IMR-90 (cell line): ENCODE measurements at regions not wholly inside any gene's neighbourhood (a gene's known extent, or its start where the extent isn't known, plus 50 kb on each side); places are given as distances from the start of the nearest gene placed in this dataset.

Experiments
- ATAC-seq: fragments of 200-7000 bp; cut with Tn5 transposase; 2 replicates; pipeline ENCODE4 v1.9.1; 2020; ENCODE audit warnings: low read depth, mild to moderate bottlenecking, moderate library complexity
- BruUV-seq: library from RNA; stranded (reverse); fragments of 400-500 nt; replicated peaks from 2 replicates; lab custom pipeline; 2021; lab: Mats Ljungman, UMichigan
- CTCF ChIA-PET: fragments of 300-600 bp; formaldehyde crosslinking; extraction: SDS; loops from one replicate; lab custom pipeline; 2021; ENCODE audit warnings: antibody characterized with exemption; lab: Yijun Ruan, JAX
- POLR2A ChIA-PET: fragments of 300-600 bp; sonication (Branson Sonifier 250); formaldehyde crosslinking; loops from one replicate; lab custom pipeline; 2022; ENCODE audit warnings: antibody characterized with exemption; ENCODE audit not compliant: unreplicated experiment; lab: Charles Lee
- DNase-seq: peaks from one replicate; pipeline ENCODE4 v3.0.0; 2013
- H2AFZ ChIP-seq: replicated peaks from 2 replicates; pipeline ENCODE3; 2013; ENCODE audit warnings: low read length, mild to moderate bottlenecking; ENCODE audit not compliant: poor library complexity
- H2AK5ac ChIP-seq: 2 replicates; pipeline ENCODE4 v1.6.1; 2013; ENCODE audit warnings: low read depth, low read length, inconsistent platforms
- H2AK9ac ChIP-seq: replicated peaks from 2 replicates; pipeline ENCODE3; 2013; ENCODE audit warnings: mild to moderate bottlenecking, low read depth, low read length, moderate library complexity; ENCODE audit not compliant: poor library complexity
- H2BK120ac ChIP-seq: 2 replicates; pipeline ENCODE4 v1.6.1; 2013; ENCODE audit warnings: low read depth, low read length, inconsistent platforms
- H2BK15ac ChIP-seq: 3 replicates; pipeline ENCODE4 v1.6.1; 2013; ENCODE audit warnings: low read depth, low read length, inconsistent platforms
- H2BK20ac ChIP-seq: 2 replicates; pipeline ENCODE4 v1.6.1; 2013; ENCODE audit warnings: low read depth, mild to moderate bottlenecking, inconsistent platforms, low read length, moderate library complexity
- H2BK5ac ChIP-seq: 2 replicates; pipeline ENCODE4 v1.6.1; 2013; ENCODE audit warnings: mild to moderate bottlenecking, low read depth, low read length, inconsistent platforms; ENCODE audit not compliant: poor library complexity, severe bottlenecking
- H3K14ac ChIP-seq: replicated peaks from 2 replicates; pipeline ENCODE4 v1.6.1; 2013; ENCODE audit warnings: low read depth, low read length, inconsistent platforms
- H3K18ac ChIP-seq: 2 replicates; pipeline ENCODE4 v1.6.1; 2013; ENCODE audit warnings: low read depth, low read length, control low read depth
- H3K23ac ChIP-seq: 2 replicates; pipeline ENCODE4 v1.6.1; 2013; ENCODE audit warnings: low read depth, low read length, inconsistent platforms
- H3K27ac ChIP-seq: 2 replicates; pipeline ENCODE4 v1.5.1; 2013; ENCODE audit warnings: mild to moderate bottlenecking, control low read depth, low read length; ENCODE audit not compliant: insufficient read depth
- H3K27me3 ChIP-seq: 2 replicates; pipeline ENCODE4 v1.6.1; 2013; ENCODE audit warnings: low read length; ENCODE audit not compliant: control insufficient read depth, insufficient read depth
- H3K36me3 ChIP-seq: 2 replicates; pipeline ENCODE4 v1.6.1; 2013; ENCODE audit warnings: low read length, mixed read lengths; ENCODE audit not compliant: control insufficient read depth, insufficient read depth
- H3K4ac ChIP-seq: 2 replicates; pipeline ENCODE4 v1.6.1; 2013; ENCODE audit warnings: low read depth, low read length, inconsistent platforms
- H3K4me1 ChIP-seq: 2 replicates; pipeline ENCODE4 v1.6.1; 2013; ENCODE audit warnings: low read length, mixed read lengths; ENCODE audit not compliant: control insufficient read depth, insufficient read depth
- H3K4me2 ChIP-seq: 2 replicates; pipeline ENCODE4 v1.6.1; 2013; ENCODE audit warnings: low read depth, mild to moderate bottlenecking, control low read depth, low read length, moderate library complexity
- H3K4me3 ChIP-seq: 2 replicates; pipeline ENCODE4 v1.5.1; 2013; ENCODE audit warnings: low read depth, mild to moderate bottlenecking, control low read depth, low read length, moderate library complexity; ENCODE audit not compliant: insufficient read depth
- H3K56ac ChIP-seq: 2 replicates; pipeline ENCODE4 v1.6.1; 2013; ENCODE audit warnings: low read length, inconsistent platforms; ENCODE audit not compliant: insufficient read depth; ENCODE audit errors: extremely low read depth
- H3K79me1 ChIP-seq, 2 experiments: 2 replicates each; pipeline ENCODE4 v1.6.1; 2013; ENCODE audit warnings: low read length in 2 of 2, inconsistent platforms in 1 of 2, low read depth in 1 of 2
- H3K9ac ChIP-seq: 2 replicates; pipeline ENCODE4 v1.6.1; 2013; ENCODE audit warnings: low read depth, low read length, control low read depth
- H3K9me1 ChIP-seq: 2 replicates; pipeline ENCODE4 v1.6.1; 2013; ENCODE audit warnings: low read length, inconsistent platforms; ENCODE audit not compliant: insufficient read depth
- H3K9me3 ChIP-seq: 2 replicates; pipeline ENCODE4 v1.6.1; 2013; ENCODE audit warnings: low read length; ENCODE audit not compliant: control insufficient read depth, insufficient read depth
- H4K20me1 ChIP-seq: 2 replicates; pipeline ENCODE4 v1.6.1; 2013; ENCODE audit warnings: low read length, inconsistent platforms; ENCODE audit not compliant: insufficient read depth
- H4K5ac ChIP-seq: 2 replicates; pipeline ENCODE4 v1.6.1; 2013; ENCODE audit warnings: mild to moderate bottlenecking, low read depth, low read length, control low read depth
- H4K8ac ChIP-seq, 2 experiments: 2 replicates each; pipeline ENCODE4 v1.6.1; 2013; ENCODE audit warnings: low read depth in 2 of 2, low read length in 2 of 2, control low read depth in 1 of 2, inconsistent platforms in 1 of 2
- H4K91ac ChIP-seq: 2 replicates; pipeline ENCODE4 v1.6.1; 2013; ENCODE audit warnings: low read depth, low read length, inconsistent platforms; ENCODE audit not compliant: insufficient read depth
- CTCF ChIP-seq: conservative IDR thresholded peaks from 2 replicates; pipeline ENCODE4 v1.5.1; 2012; ENCODE audit warnings: mild to moderate bottlenecking, low read depth, low read length, improper control_type of control experiment
- MAFK ChIP-seq: IDR thresholded peaks from 2 replicates; pipeline ENCODE4 v1.6.1; 2012; ENCODE audit warnings: low read depth, low read length, improper control_type of control experiment
- NFE2L2 ChIP-seq: fragments of 150-350 bp; IDR thresholded peaks from 2 replicates; pipeline ENCODE4 v1.6.1; 2016; ENCODE audit warnings: low read depth, mild to moderate bottlenecking, low read length
- RCOR1 ChIP-seq: IDR thresholded peaks from 2 replicates; pipeline ENCODE4 v1.6.1; 2012; ENCODE audit warnings: mild to moderate bottlenecking, low read length, improper control_type of control experiment; ENCODE audit not compliant: insufficient replicate concordance
- USF2 ChIP-seq: fragments of 150-350 bp; IDR thresholded peaks from 2 replicates; pipeline ENCODE4 v1.6.1; 2017; ENCODE audit warnings: mild to moderate bottlenecking, antibody characterized with exemption, low read length, low read depth
- WGBS, 2 experiments: methylation state at CpG; one replicate each; pipeline versions ENCODE4 v1.1.5 to v1.1.7; 2013; ENCODE audit warnings: missing lambda C conversion rate in 2 of 2; ENCODE audit not compliant: insufficient read length in 1 of 2; ENCODE audit errors: extremely low coverage in 2 of 2; 5-methylcytosine and 5-hydroxymethylcytosine counted together
- dilution Hi-C: fragments of 300-500 bp; cut with HindIII; formaldehyde crosslinking; loops from one replicate; pipeline ENCODE4 v1.14.3; 2018; ENCODE audit warnings: low sequenced_read_pairs; ENCODE audit not compliant: unreplicated experiment
- in situ Hi-C: fragments of 300-500 bp; cut with MboI; formaldehyde crosslinking; loops from 3 replicates; pipeline ENCODE4 v1.14.3; 2019; ENCODE audit warnings: low sequenced_read_pairs, inconsistent platforms, mixed read lengths
- intact Hi-C: fragments of 100-400 bp; cut with micrococcal nuclease; formaldehyde crosslinking; loops from 2 replicates; pipeline ENCODE4 v1.10.0; 2022
- TF ChIP-seq, protein P1 (sequence below): fragments of 150-350 bp; IDR thresholded peaks from 2 replicates; pipeline ENCODE4 v1.6.1; 2016; ENCODE audit warnings: low read depth, mild to moderate bottlenecking, low read length, moderate library complexity, borderline replicate concordance

DNA sequence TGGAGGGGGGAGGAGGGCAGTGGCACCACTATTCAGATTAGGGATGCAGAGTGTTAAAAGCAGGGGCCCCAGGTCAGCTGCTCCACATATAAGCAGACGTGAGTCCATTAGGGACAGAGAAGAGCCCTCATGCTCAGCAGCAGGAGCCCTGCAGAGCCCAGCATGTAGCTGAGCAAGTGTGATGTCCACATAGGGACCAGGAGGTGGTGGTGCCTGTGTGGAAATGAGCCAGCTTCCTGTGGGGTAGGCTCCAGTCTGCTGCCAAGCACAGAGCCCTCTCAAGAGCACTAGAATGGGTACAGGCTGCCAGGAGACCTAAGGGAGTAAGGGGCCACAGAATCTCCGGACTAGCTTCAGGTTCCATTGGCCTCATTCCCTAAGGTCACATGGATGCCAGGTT, 57.9 kb upstream of the MLN start:
- peaks cover 49% of the 10 kb centered on the region for H3K27me3 ChIP-seq
- ChIA-PET POLR2A (no interaction called here), CTCF (interaction anchor here (1.4 kb wide), 1 partner anchor 11 kb away, joined by 6 read pairs; no protein-coding TSS in a partner anchor)
- ATAC-seq (no peak), DNase-seq (no peak)
- BruUV-seq, result no TSS peak
- H2BK120ac ChIP-seq, result no peak overlapping the region
- H2BK15ac ChIP-seq, result no peak overlapping the region
- no peak overlapping the region for H3K9ac ChIP-seq
- TF ChIP-seq NFE2L2 (no peak), MAFK (no peak), RCOR1 (no peak), CTCF (no peak), USF2 (no peak)
- TF ChIP-seq, protein P1, sequence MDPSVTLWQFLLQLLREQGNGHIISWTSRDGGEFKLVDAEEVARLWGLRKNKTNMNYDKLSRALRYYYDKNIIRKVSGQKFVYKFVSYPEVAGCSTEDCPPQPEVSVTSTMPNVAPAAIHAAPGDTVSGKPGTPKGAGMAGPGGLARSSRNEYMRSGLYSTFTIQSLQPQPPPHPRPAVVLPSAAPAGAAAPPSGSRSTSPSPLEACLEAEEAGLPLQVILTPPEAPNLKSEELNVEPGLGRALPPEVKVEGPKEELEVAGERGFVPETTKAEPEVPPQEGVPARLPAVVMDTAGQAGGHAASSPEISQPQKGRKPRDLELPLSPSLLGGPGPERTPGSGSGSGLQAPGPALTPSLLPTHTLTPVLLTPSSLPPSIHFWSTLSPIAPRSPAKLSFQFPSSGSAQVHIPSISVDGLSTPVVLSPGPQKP, result no peak
- no peak overlapping the region for H4K91ac ChIP-seq
- in situ Hi-C loops, result no loop called here
- no peak overlapping the region for H4K8ac ChIP-seq
- H3K4me2 ChIP-seq, result no peak overlapping the region
- no peak overlapping the region for H3K23ac ChIP-seq
- no peak overlapping the region for H2BK20ac ChIP-seq
- H3K9me1 ChIP-seq, result no peaks in the 10 kb centered on the region
- H4K5ac ChIP-seq, result no peak overlapping the region
- H4K20me1 ChIP-seq, result no peaks in the 10 kb centered on the region
- no peak overlapping the region for H3K27ac ChIP-seq
- no peaks in the 10 kb centered on the region for H3K36me3 ChIP-seq
- H3K18ac ChIP-seq, result no peak overlapping the region
- H3K79me1 ChIP-seq, result no peaks in the 10 kb centered on the region
- no peak overlapping the region for H2AK5ac ChIP-seq
- intact Hi-C loops, result no loop called here
- no peaks in the 10 kb centered on the region for H3K9me3 ChIP-seq
- H3K4ac ChIP-seq, result no peak overlapping the region
- no peaks in the 10 kb centered on the region for H3K4me1 ChIP-seq
- no peak overlapping the region for H2BK5ac ChIP-seq
- no peak overlapping the region for H2AK9ac ChIP-seq
- no CpG with 5 or more reads among the region's 2 CpGs for WGBS, 2 experiments
- H3K14ac ChIP-seq, result no peak overlapping the region
- H3K56ac ChIP-seq, result no peak overlapping the region
- H3K4me3 ChIP-seq, result no peak overlapping the region
- H2AFZ ChIP-seq, result no peak overlapping the region
- dilution Hi-C loops, result no loop called here
